Testis (tissue), 2 donors: ENCODE measurements at regions not wholly inside any gene's neighbourhood (a gene's known extent, or its start where the extent isn't known, plus 50 kb on each side); places are given as distances from the start of the nearest gene placed in this dataset.

ENCODE experiments used
- CTCF ChIP-seq, 3 experiments: fragments of 450-650 bp in 2 of 3; fragments of 200-600 bp in 1 of 3; sonication (generic) in 1 of 3; IDR thresholded peaks; one replicate each; pipeline ENCODE4 v1.5.1; 2016 to 2019; ENCODE audit warnings: antibody characterized with exemption in 3 of 3, mild to moderate bottlenecking in 2 of 3, moderate library complexity in 1 of 3
- POLR2A ChIP-seq: fragments of 450-650 bp; IDR thresholded peaks from one replicate; pipeline ENCODE4 v1.6.1; 2017; ENCODE audit warnings: antibody characterized with exemption, mild to moderate bottlenecking, moderate library complexity

- TF ChIP-seq CTCF (IDR thresholded peaks at IDR 0.05) (no peak), POLR2A (no peak)
These were observed 183.2 kb downstream of the MRPL39 start for GRCh38 chr21:25424048-25424447.
